Calu3 (cell line): ENCODE measurements at regions not wholly inside any gene's neighbourhood (a gene's known extent, or its start where the extent isn't known, plus 50 kb on each side); places are given as distances from the start of the nearest gene placed in this dataset.
"Not testable (repeated sequence)": the region's sequence is repeated elsewhere in the genome, so short reads cannot be mapped to it uniquely, and the experiment has no call there.

Experiments used
- BruUV-seq: library from RNA; stranded (reverse); fragments of 400-500 nt; replicated peaks from 2 replicates; lab custom pipeline; 2021; lab: Mats Ljungman, UMichigan
- CTCF ChIA-PET: fragments of 300-600 bp; sonication (Branson Sonifier 250); formaldehyde crosslinking; loops from one replicate; lab custom pipeline; 2022; ENCODE audit warnings: antibody characterized with exemption; lab: Charles Lee
- DNase-seq: peaks from one replicate; pipeline ENCODE4 v3.0.0; 2022
- H3K27ac Mint-ChIP-seq: one replicate; pipeline ENCODE4 v1.8.0; 2022; ENCODE audit warnings: mixed read lengths; ENCODE audit not compliant: unreplicated experiment
- H3K27me3 Mint-ChIP-seq: one replicate; pipeline ENCODE4 v1.8.0; 2022; ENCODE audit warnings: mixed read lengths; ENCODE audit not compliant: unreplicated experiment
- H3K36me3 Mint-ChIP-seq: one replicate; pipeline ENCODE4 v1.8.0; 2022; ENCODE audit warnings: mild to moderate bottlenecking, moderate library complexity, mixed read lengths; ENCODE audit not compliant: insufficient read depth, unreplicated experiment
- H3K4me1 Mint-ChIP-seq: one replicate; pipeline ENCODE4 v1.8.0; 2022; ENCODE audit warnings: mild to moderate bottlenecking, low read depth, mixed read lengths; ENCODE audit not compliant: unreplicated experiment
- H3K4me3 Mint-ChIP-seq: one replicate; pipeline ENCODE4 v1.8.0; 2022; ENCODE audit warnings: mild to moderate bottlenecking, low read depth, moderate library complexity, mixed read lengths; ENCODE audit not compliant: unreplicated experiment
- H3K9me3 Mint-ChIP-seq: one replicate; pipeline ENCODE4 v1.8.0; 2022; ENCODE audit warnings: low read depth, mixed read lengths; ENCODE audit not compliant: unreplicated experiment
- intact Hi-C: fragments of 100-400 bp; cut with micrococcal nuclease; formaldehyde crosslinking; loops from one replicate; pipeline ENCODE4 v1.10.0; 2022; ENCODE audit not compliant: unreplicated experiment
- TF ChIP-seq, protein P1 (sequence below): fragments of 200-600 bp; IDR thresholded peaks from one replicate; pipeline ENCODE4 v1.8.0; 2022; ENCODE audit warnings: antibody characterized with exemption; ENCODE audit not compliant: unreplicated experiment

GRCh38 chr7:66443946-66444345 is 184.7 kb upstream of the KCTD7 start:
- H3K4me1 Mint-ChIP-seq: peaks cover 7% of the 10 kb centered on the region
- intact Hi-C loops: no loop called here
- no peaks in the 10 kb centered on the region for H3K36me3 Mint-ChIP-seq
- no peak for DNase-seq
- no peak overlapping the region for H3K27ac Mint-ChIP-seq
- TF ChIP-seq, protein P1, sequence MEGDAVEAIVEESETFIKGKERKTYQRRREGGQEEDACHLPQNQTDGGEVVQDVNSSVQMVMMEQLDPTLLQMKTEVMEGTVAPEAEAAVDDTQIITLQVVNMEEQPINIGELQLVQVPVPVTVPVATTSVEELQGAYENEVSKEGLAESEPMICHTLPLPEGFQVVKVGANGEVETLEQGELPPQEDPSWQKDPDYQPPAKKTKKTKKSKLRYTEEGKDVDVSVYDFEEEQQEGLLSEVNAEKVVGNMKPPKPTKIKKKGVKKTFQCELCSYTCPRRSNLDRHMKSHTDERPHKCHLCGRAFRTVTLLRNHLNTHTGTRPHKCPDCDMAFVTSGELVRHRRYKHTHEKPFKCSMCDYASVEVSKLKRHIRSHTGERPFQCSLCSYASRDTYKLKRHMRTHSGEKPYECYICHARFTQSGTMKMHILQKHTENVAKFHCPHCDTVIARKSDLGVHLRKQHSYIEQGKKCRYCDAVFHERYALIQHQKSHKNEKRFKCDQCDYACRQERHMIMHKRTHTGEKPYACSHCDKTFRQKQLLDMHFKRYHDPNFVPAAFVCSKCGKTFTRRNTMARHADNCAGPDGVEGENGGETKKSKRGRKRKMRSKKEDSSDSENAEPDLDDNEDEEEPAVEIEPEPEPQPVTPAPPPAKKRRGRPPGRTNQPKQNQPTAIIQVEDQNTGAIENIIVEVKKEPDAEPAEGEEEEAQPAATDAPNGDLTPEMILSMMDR: no peak
- BruUV-seq: no TSS peak
- H3K9me3 Mint-ChIP-seq: no peaks in the 10 kb centered on the region
- CTCF ChIA-PET: no interaction called here
- no peak overlapping the region for H3K4me3 Mint-ChIP-seq
- no peaks in the 10 kb centered on the region for H3K27me3 Mint-ChIP-seq

- H3K27ac Mint-ChIP-seq, H3K36me3 Mint-ChIP-seq, H3K27me3 Mint-ChIP-seq, BruUV-seq, H3K4me1 Mint-ChIP-seq, intact Hi-C loops, H3K9me3 Mint-ChIP-seq, H3K4me3 Mint-ChIP-seq, DNase-seq: not testable (repeated sequence)
- CTCF ChIA-PET: interaction anchor here (0.7 kb wide), 1 partner anchor 452 kb away, joined by 5 read pairs; no protein-coding TSS in a partner anchor
Observed at GRCh38 chr7:66447007-66447406, 181.7 kb upstream of the KCTD7 start.

DNA sequence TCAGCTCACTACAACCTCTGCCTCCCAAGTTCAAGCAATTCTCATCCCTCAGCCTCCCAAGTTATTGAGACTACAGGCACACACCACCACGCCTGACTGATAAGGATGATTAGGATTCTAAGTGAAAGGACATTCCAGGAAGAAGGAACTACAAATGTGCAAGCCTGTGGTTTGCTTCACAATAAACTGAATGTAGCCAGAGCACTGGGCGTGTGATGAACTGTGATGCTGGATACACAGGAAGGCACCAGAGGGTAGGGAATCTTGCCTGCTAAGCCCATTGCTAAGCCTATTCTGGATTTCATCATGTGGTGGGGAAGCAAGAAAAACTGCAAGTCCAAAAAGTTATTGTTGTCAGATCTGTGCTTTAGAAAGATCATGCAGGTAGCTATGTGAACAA is 177.9 kb upstream of the KCTD7 start:
- intact Hi-C loops, BruUV-seq, H3K36me3 Mint-ChIP-seq, H3K27ac Mint-ChIP-seq, H3K9me3 Mint-ChIP-seq, H3K4me3 Mint-ChIP-seq, DNase-seq, CTCF ChIA-PET, H3K4me1 Mint-ChIP-seq, H3K27me3 Mint-ChIP-seq: not testable (repeated sequence)

DNA sequence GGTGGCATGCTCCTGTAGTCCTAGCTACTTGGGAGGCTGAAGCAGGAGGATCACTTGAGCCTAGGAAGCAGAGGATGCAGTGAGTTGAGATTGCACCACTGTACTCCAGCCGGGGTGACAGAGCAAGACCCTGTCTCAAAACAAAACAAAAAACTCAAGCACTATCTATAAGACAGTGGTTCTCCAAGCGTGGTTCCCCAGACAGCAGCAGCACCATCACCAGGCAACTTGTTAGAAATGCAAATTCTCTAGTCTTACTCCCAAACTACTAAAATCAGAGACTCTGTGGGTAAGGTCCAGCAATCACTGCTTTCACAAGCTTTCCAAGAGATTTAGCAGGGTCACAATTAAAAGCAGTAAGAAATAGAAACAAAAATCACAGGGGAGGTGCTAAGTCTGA is 177.0 kb upstream of the KCTD7 start:
- H3K4me1 Mint-ChIP-seq, BruUV-seq, DNase-seq, H3K36me3 Mint-ChIP-seq, intact Hi-C loops, H3K27me3 Mint-ChIP-seq, H3K27ac Mint-ChIP-seq, H3K4me3 Mint-ChIP-seq, H3K9me3 Mint-ChIP-seq, CTCF ChIA-PET: not testable (repeated sequence)

DNA sequence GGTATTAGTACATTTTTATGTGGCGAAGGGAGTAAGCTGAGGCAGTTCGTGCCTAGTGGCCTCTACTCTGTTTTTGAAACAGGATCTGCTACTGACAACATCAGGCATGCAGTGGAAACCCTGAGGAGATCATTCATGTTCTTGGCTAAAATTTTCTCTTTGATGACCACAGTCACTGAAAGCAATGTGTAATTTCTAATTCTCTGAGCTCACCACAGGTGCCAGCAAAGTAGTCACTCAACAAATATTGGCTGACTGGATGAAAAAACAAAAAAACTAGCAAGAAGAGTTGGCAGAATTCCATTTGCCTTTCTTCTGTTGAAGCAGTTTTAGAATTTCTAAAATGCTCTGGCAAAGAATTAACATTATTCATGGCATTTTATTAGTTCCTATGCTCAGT is 176.5 kb upstream of the KCTD7 start:
- Mint-ChIP-seq H3K36me3 (no peaks in the 10 kb centered on the region), H3K4me3 (no peak overlapping the region), H3K27me3 (no peaks in the 10 kb centered on the region), H3K27ac (no peak overlapping the region), H3K9me3 (no peaks in the 10 kb centered on the region), H3K4me1 (no peaks in the 10 kb centered on the region)
- TF ChIP-seq, protein P1: no peak
- CTCF ChIA-PET: no interaction called here
- no TSS peak for BruUV-seq
- intact Hi-C loops: no loop called here
- no peak for DNase-seq

DNA sequence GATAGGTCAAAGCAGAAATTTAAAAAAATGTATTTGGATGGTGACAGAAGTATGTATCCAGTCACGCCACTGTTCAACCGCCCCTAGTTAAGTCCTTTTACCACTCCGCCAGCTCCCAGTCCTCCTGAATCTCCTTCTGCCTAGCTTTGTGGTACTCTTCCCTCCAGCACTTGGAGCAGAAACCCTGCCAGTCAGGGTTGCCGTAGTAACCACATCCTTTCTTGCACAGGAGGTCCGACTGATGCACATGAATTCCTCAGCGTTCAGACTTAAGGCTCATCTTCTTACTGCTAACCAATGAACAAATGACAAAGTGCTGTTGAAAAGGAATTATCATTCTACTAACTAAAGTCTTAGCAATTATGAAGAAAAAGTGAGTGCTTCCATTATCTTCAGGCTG is 175.3 kb upstream of the KCTD7 start:
- Mint-ChIP-seq H3K4me3 (no peak overlapping the region), H3K27me3 (no peaks in the 10 kb centered on the region), H3K27ac (no peak overlapping the region), H3K36me3 (no peaks in the 10 kb centered on the region), H3K9me3 (no peaks in the 10 kb centered on the region), H3K4me1 (no peaks in the 10 kb centered on the region)
- intact Hi-C loops: no loop called here
- no peak for DNase-seq
- TF ChIP-seq, protein P1: no peak
- no TSS peak for BruUV-seq
- CTCF ChIA-PET: no interaction called here
